Choroid plexus epithelial cell (primary cell): ENCODE measurements at regions not wholly inside any gene's neighbourhood (a gene's known extent, or its start where the extent isn't known, plus 50 kb on each side); places are given as distances from the start of the nearest gene placed in this dataset.

Experiments
- DNase-seq: peaks from one replicate; pipeline ENCODE4 v3.0.0-alpha.2; 2010; ENCODE audit warnings: low read depth
- H3K4me3 ChIP-seq: 2 replicates; pipeline ENCODE4 v1.5.1; 2011; ENCODE audit warnings: low read depth, mild to moderate bottlenecking, control low read depth, low read length, moderate library complexity
- CTCF ChIP-seq: conservative IDR thresholded peaks from 2 replicates; pipeline ENCODE4 v1.5.1; 2011; ENCODE audit warnings: low read depth, mild to moderate bottlenecking, control low read depth, inconsistent platforms, low read length, moderate library complexity

DNA sequence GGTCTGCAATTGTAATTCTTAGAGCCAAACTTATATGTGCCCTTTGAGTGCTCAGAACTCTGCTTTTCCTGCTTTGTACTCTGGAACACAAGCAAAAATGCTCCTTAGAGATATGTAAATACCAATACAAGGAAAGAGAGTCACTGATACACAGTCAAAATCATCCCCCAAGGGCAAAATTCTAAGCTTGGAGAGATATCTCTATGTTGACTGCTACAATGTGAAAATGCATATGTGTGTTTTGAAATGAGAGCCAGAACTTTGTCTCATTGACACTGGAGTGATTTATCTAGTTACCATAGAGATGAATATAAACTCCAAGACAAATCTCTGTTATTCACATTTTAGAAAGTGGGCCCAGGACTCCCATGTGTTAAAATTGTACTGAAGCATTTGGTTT lies 494.8 kb upstream of the SLITRK1 start:
- H3K4me3 ChIP-seq = no peak overlapping the region

DNA sequence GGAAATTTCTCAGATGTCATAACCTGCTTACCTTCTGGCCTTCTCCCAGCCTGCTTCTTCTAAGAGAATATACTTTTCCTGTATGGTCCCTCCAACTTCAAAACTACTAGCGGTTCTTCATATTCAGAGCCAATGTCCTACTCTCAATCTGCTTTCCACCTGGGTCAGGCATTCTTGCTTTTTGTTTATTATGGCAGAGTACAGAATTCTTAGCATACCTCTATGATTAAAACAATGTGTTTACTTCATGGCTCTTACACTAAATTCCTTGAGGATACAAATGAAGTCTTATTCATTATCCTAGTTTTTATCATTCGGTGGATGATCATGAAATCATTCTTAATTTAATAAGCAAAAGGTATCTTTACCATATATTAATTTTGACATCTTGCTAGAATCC lies 484.2 kb upstream of the SLITRK1 start:
- H3K4me3 ChIP-seq = no peak overlapping the region
- no peak for TF ChIP-seq CTCF
- peak; percentile 45 for DNase-seq

More for the DNA sequence above, 494.8 kb upstream of the SLITRK1 start:
- no peak for TF ChIP-seq CTCF
- DNase-seq = no peak

DNA sequence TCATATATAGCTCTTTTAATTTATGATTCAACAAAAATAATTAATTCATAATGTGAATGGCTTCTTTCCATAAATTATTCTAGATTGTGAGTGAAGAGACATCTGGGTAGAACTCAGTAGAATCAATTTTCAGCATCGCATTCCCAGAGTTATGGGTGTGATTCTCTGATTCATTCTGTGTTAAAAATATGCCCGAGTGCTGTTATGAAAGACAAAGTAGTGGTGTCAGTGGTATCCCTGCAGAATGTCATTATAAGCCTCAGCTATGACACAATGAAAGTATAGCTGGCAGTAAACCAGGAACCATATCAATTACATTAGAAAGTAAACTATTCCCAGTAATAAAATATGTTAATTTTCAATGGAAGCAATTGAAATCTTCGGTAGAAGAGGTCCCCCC lies 480.5 kb upstream of the SLITRK1 start:
- no peak for DNase-seq
- TF ChIP-seq CTCF = no peak
- no peak overlapping the region for H3K4me3 ChIP-seq

DNA sequence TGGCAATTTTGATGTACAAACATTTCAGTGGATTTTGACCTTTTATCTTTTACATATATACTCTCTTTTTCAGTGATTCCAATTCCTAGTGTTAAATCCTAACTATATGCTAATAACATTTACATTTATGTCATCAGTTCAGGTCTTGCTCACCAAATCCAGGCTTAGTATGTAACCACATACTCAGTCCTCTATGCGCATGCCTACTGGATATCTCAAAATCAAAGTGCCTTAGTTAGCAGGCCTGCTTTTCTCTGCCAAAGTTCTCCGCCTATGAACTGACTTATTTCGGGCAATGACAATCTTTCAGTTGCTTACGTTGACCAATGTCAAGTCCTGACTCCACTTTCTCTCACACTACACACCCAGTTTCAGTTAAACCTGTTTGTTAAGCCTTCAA lies 478.5 kb upstream of the SLITRK1 start:
- no peak for TF ChIP-seq CTCF
- DNase-seq = no peak
- H3K4me3 ChIP-seq = no peak overlapping the region

DNA sequence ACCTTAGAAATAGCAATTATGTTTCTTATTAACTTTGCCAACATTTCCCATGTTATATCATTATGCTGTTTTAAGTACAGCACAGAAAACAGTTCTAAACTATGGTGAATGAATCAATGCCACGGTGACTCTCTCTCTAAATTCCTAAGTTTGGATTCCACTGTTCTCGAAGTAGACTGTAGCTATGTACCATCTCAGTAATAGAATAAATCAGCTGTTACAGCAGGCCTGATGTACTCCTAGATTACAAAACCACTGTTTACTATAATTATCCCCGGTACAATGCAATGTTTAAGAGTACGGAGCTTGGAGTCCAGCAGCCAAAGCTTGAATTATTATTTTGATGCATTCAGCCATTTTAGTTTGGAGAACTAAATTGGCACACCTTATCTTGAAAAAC lies 476.3 kb upstream of the SLITRK1 start:
- H3K4me3 ChIP-seq = no peak overlapping the region
- DNase-seq = no peak
- no peak for TF ChIP-seq CTCF

GRCh38 chr13:84352946-84353345 lies 470.7 kb upstream of the SLITRK1 start:
- no peak for TF ChIP-seq CTCF
- peak; percentile 72 for DNase-seq
- H3K4me3 ChIP-seq = no peak overlapping the region

- DNase-seq = no peak
- H3K4me3 ChIP-seq = no peak overlapping the region
- TF ChIP-seq CTCF = no peak
Observed at GRCh38 chr13:84339456-84339855, 457.2 kb upstream of the SLITRK1 start.
